Ishikawa (cell line): ENCODE measurements at regions not wholly inside any gene's neighbourhood (a gene's known extent, or its start where the extent isn't known, plus 50 kb on each side); places are given as distances from the start of the nearest gene placed in this dataset.

Experiments
- CEBPB ChIP-seq: IDR thresholded peaks from 2 replicates; pipeline ENCODE4 v1.6.1; 2012
- CREB1 ChIP-seq: IDR thresholded peaks from 2 replicates; pipeline ENCODE4 v1.6.1; 2012; ENCODE audit warnings: low read depth
- EGR1 ChIP-seq: IDR thresholded peaks from 2 replicates; pipeline ENCODE4 v1.6.1; 2012
- EP300 ChIP-seq: IDR thresholded peaks from 2 replicates; pipeline ENCODE4 v1.6.1; 2012; ENCODE audit warnings: borderline replicate concordance
- FOXM1 ChIP-seq: IDR thresholded peaks from 2 replicates; pipeline ENCODE4 v1.6.1; 2012; ENCODE audit warnings: low read depth, borderline replicate concordance
- MAX ChIP-seq: IDR thresholded peaks from 2 replicates; pipeline ENCODE4 v1.6.1; 2012
- NFIC ChIP-seq: IDR thresholded peaks from 2 replicates; pipeline ENCODE4 v1.6.1; 2012
- RAD21 ChIP-seq: IDR thresholded peaks from 2 replicates; pipeline ENCODE4 v1.6.1; 2012; ENCODE audit warnings: low read depth
- TAF1 ChIP-seq: IDR thresholded peaks from 2 replicates; pipeline ENCODE4 v1.6.1; 2012; ENCODE audit warnings: low read depth, mild to moderate bottlenecking
- TCF12 ChIP-seq: IDR thresholded peaks from 2 replicates; pipeline ENCODE4 v1.6.1; 2012; ENCODE audit warnings: low read depth
- TEAD4 ChIP-seq: IDR thresholded peaks from 2 replicates; pipeline ENCODE4 v1.6.1; 2012
- YY1 ChIP-seq: IDR thresholded peaks from 2 replicates; pipeline ENCODE4 v1.6.1; 2012; ENCODE audit warnings: low read depth
- ZBTB7A ChIP-seq: IDR thresholded peaks from 2 replicates; pipeline ENCODE4 v1.6.1; 2012; ENCODE audit warnings: low read depth
- TF ChIP-seq, protein P1 (sequence below): IDR thresholded peaks from 2 replicates; pipeline ENCODE4 v1.6.1; 2012; ENCODE audit warnings: low read depth, mild to moderate bottlenecking
- TF ChIP-seq, protein P2 (sequence below): IDR thresholded peaks from 2 replicates; pipeline ENCODE4 v1.6.1; 2012

- no peak for TF ChIP-seq YY1
- no peak for TF ChIP-seq EP300
- no peak for TF ChIP-seq ZBTB7A
- no peak for TF ChIP-seq CREB1
- TF ChIP-seq CEBPB, result no peak
- TF ChIP-seq RAD21, result no peak
- TF ChIP-seq TCF12, result no peak
- TF ChIP-seq NFIC, result no peak
- no peak for TF ChIP-seq TAF1
- TF ChIP-seq TEAD4, result no peak
- TF ChIP-seq, protein P1, sequence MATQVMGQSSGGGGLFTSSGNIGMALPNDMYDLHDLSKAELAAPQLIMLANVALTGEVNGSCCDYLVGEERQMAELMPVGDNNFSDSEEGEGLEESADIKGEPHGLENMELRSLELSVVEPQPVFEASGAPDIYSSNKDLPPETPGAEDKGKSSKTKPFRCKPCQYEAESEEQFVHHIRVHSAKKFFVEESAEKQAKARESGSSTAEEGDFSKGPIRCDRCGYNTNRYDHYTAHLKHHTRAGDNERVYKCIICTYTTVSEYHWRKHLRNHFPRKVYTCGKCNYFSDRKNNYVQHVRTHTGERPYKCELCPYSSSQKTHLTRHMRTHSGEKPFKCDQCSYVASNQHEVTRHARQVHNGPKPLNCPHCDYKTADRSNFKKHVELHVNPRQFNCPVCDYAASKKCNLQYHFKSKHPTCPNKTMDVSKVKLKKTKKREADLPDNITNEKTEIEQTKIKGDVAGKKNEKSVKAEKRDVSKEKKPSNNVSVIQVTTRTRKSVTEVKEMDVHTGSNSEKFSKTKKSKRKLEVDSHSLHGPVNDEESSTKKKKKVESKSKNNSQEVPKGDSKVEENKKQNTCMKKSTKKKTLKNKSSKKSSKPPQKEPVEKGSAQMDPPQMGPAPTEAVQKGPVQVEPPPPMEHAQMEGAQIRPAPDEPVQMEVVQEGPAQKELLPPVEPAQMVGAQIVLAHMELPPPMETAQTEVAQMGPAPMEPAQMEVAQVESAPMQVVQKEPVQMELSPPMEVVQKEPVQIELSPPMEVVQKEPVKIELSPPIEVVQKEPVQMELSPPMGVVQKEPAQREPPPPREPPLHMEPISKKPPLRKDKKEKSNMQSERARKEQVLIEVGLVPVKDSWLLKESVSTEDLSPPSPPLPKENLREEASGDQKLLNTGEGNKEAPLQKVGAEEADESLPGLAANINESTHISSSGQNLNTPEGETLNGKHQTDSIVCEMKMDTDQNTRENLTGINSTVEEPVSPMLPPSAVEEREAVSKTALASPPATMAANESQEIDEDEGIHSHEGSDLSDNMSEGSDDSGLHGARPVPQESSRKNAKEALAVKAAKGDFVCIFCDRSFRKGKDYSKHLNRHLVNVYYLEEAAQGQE, result no peak
- TF ChIP-seq, protein P2, sequence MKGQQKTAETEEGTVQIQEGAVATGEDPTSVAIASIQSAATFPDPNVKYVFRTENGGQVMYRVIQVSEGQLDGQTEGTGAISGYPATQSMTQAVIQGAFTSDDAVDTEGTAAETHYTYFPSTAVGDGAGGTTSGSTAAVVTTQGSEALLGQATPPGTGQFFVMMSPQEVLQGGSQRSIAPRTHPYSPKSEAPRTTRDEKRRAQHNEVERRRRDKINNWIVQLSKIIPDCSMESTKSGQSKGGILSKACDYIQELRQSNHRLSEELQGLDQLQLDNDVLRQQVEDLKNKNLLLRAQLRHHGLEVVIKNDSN, result no peak
- no peak for TF ChIP-seq MAX
- no peak for TF ChIP-seq FOXM1
- no peak for TF ChIP-seq EGR1
Measured at GRCh38 chr5:67478337-67478736, 281.7 kb upstream of the CD180 start.

GRCh38 chr5:67476995-67477394 lies 280.4 kb upstream of the CD180 start:
- TF ChIP-seq RAD21 (no peak), TAF1 (no peak), EGR1 (no peak), YY1 (no peak), MAX (no peak)

DNA sequence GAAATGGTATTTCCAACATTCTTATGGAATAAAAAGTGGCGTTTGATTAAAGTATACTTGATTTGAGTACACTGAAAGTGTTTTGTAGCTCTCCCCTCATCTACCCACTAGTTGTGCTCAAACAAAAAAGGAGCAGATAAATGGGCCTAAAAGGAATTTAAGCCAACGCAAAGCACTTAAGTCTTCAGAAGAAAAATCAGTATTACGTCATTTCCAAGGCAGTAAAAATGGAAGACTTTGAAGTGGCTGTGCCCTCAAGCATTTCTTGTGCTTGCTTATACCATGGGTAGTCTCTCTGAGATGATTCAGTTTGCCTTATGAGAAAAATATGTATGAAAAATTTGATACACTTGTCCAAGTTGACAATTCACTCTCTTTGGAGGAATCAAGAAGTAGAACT lies 279.9 kb upstream of the CD180 start:
- TF ChIP-seq TCF12 (no peak), EGR1 (no peak), NFIC (no peak), CEBPB (no peak), TEAD4 (no peak), EP300 (no peak), RAD21 (no peak), MAX (no peak), CREB1 (no peak), ZBTB7A (no peak), YY1 (no peak)
- TF ChIP-seq, protein P1, result no peak

GRCh38 chr5:67475489-67475888 lies 278.9 kb upstream of the CD180 start:
- no peak for TF ChIP-seq EGR1
- no peak for TF ChIP-seq TAF1
- TF ChIP-seq TEAD4, result no peak
- no peak for TF ChIP-seq MAX
- no peak for TF ChIP-seq TCF12
- TF ChIP-seq CREB1, result no peak
- no peak for TF ChIP-seq NFIC
- TF ChIP-seq FOXM1, result no peak

- TF ChIP-seq RAD21, result no peak
- TF ChIP-seq CREB1, result no peak
- no peak for TF ChIP-seq EGR1
- no peak for TF ChIP-seq MAX
- no peak for TF ChIP-seq FOXM1
- TF ChIP-seq ZBTB7A, result no peak
- no peak for TF ChIP-seq TCF12
- no peak for TF ChIP-seq CEBPB
Measured at GRCh38 chr5:67474597-67475238, 278.1 kb upstream of the CD180 start.

DNA sequence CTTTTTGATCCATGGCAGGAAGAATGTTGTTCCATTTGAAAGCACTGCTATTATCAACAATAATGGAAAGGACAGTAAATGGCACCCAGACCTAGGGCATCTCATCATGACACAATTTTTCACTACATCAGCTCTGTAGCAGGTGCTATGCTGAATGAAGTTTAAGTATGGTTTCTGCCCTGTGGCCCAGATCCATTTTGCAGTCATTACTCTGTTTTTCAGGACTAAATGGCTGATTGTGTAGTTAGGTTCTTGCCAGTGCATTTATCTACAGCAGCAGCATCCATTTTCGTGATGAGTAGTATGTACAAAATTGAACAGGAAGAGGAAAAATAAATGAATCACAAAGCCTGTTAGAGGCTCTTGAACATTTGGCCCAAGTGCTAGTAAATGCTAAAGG lies 270.5 kb upstream of the CD180 start:
- TF ChIP-seq TEAD4, result no peak
- TF ChIP-seq NFIC, result no peak
- TF ChIP-seq YY1, result no peak
